Prostate gland (tissue), 2 donors: ENCODE measurements at regions not wholly inside any gene's neighbourhood (a gene's known extent, or its start where the extent isn't known, plus 50 kb on each side); places are given as distances from the start of the nearest gene placed in this dataset.

ENCODE experiments used
- CTCF ChIP-seq, 4 experiments: fragments of 200-600 bp in 2 of 4; fragments of 450-650 bp in 2 of 4; sonication (generic) in 2 of 4; IDR thresholded peaks; 1 replicate in 3 of 4; 2 replicates in 1 of 4; pipeline ENCODE4 v1.5.1; 2016 to 2019; ENCODE audit warnings: antibody characterized with exemption in 4 of 4, mild to moderate bottlenecking in 2 of 4, moderate library complexity in 2 of 4
- POLR2A ChIP-seq: fragments of 450-650 bp; IDR thresholded peaks from one replicate; pipeline ENCODE4 v1.6.1; 2016; ENCODE audit warnings: antibody characterized with exemption, mild to moderate bottlenecking
- POLR2AphosphoS5 ChIP-seq: sonication (generic); formaldehyde crosslinking; IDR thresholded peaks from one replicate; pipeline ENCODE4 v1.6.1; 2017; ENCODE audit warnings: antibody characterized with exemption

GRCh38 chr9:7561527-7562080 is 238.0 kb downstream of the DMAC1 start:
- TF ChIP-seq POLR2A: no peak
- no peak for TF ChIP-seq CTCF (IDR thresholded peaks at IDR 0.05)
- no peak for TF ChIP-seq POLR2AphosphoS5
